ENCODE measurements at regions not wholly inside any gene's neighbourhood (a gene's known extent, or its start where the extent isn't known, plus 50 kb on each side); places are given as distances from the start of the nearest gene placed in this dataset.

DNA sequence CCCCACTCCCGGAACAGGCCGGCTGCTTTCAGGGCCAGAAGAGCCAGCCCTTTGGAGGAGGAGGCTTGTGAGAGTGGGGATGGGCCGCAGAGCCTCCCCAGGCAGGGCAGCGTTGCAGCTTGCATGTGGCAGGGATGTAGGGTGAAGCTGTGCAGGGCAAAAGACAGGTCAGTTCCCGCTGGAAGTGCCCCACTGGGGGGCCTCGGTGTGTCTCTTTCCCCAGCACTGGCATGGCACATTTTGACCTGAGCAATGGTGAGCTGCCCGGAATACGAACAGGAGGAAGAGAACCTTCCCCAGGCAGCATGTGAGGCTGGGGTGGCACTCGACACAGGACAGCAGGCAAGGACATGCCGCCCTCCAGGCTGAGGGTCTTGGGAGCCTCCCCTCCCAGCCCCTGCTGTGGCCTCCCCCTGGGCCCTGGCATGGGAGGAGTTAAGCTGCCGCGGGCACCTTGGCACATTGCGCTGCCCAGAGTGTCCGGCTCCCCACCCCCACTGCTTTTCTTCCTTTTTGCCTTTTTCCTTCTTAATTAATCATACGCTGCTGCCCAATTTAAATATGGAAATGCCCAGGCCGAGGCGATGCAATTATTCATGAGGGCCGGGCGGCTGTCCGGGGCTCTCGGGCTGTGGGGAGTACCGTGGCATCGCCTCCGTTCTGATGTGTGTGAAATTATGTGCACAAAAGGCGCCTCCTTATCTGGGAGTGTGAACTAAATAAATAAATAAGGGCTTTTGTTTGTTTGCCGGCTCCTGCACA, 76.0 kb upstream of the WNT7B start:
- DNase-seq (ENCODE audit: low read depth in 4 of 4, low spot score in 3 of 4) = no peak

- DNase-seq (ENCODE audit: low read depth in 4 of 4, low spot score in 3 of 4) = no peak
Measured at GRCh38 chr22:46053563-46054090, 76.7 kb upstream of the WNT7B start.

DNA sequence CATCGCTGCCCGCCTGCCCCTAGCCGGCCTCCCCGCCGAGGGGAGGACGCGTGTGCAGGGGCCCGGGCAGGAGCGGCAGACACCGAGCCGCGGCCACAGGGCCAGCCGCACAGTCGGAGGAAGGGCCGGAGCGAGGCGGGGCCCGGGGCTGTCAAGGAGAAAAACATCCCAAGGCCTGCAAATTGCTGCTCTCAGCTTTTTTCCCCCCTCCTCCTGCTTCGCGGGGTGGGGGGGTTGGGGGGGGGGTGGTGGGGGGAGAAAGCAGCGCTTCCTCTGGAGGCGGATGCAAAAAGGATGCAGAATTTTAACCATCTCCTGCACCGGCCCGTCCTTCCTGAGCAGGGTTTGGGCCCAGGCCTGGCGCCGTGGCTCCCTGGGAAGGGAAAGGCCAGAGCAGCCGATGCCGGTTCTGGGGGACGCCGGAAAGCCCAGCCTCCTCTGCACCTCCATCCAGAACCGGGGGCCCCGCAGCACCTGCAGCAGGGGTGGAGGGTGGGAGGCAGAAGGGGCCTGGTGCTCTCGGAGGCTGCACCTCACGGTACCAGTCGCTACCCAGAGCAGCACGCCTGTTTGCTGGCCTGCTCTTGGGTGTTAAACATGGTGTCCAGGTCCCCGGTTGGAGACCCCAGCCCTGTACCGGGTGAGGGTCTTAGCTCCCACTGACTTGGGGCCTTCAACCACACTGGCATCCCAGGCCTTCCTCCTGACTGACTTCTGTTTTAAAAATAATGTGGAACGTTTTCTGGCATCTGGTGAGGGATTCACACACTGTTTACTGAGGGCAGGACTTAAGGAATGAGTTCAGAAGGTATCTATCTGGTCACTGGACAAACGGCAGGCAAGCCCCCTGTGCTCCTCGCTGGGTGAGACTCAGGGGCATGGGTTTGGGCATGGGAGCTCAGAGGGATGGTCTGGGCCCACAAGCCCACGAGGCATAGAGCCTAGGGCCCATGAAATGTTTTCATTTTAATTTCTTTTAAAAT, 77.4 kb upstream of the WNT7B start:
- DNase-seq (ENCODE audit: low read depth in 4 of 4, low spot score in 3 of 4) = no peak

DNA sequence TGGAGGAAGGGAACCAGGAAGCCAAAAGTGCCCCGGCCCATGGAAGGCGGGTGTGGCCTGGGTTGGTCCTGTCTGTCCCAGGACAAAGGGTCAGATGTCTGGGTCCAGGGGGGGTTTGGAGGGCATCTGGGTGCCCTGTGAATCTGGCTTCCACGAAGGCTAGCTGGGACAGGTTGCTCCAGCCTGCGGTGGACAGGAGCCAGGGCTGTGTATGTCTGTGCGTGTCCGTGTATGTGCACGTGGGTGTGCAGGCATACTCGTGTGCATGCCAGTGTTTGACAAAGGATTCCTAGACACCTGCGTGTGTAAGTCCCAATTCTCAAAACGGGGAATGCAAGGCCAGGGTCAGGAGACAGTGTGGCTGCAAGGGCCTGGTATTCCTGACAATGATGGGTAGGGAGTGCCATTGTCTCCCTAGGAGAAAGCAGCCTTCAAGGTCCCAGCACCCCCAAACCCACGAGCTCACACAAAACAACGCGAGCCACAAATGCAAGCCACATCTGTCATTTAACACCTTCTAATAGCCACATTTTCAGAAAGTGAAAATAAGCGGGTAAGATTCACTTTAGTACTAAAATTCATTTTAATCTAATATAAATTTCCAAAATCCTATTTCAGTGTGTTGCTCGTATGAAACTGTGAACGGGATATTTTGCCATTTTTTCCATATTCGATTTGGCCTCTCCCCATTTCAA, 78.4 kb upstream of the WNT7B start:
- DNase-seq (ENCODE audit: low read depth in 4 of 4, low spot score in 3 of 4) = no peak

DNA sequence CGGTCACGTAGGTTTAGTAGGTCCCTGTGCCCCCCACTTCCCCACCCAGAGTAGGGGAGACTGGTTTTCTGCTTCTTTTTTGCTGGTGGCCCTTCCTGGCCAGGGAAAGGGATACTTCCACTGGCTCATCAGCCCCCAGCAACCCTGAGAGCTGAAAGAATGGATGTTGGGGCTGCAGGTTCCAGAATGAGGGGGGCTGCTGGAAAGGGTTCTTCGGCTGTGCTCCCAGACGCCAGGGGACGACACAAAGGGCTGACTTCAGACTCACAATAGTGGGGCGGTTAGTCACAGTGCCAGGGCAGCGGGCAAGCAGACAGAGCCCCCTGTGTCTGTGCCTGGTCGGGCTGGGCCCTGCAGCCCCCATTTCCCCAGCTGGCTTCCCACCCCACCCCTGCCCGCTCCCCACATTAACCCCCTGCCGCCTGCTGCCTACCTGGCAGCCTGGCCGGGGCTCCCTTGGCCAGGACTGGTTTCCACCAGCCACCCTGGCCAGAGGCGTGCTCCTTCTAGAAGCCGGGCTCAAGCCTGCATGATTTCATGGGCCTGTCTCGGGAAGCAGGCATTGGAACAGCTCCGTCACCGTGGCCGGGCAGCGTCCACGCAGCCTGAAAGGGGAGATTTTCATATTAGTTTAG, 79.1 kb upstream of the WNT7B start:
- DNase-seq (ENCODE audit: low read depth in 4 of 4, low spot score in 3 of 4) = no peak

- no peak for DNase-seq (ENCODE audit: low read depth in 4 of 4, low spot score in 3 of 4)
Measured at GRCh38 chr22:46056546-46057245, 79.7 kb upstream of the WNT7B start.

DNA sequence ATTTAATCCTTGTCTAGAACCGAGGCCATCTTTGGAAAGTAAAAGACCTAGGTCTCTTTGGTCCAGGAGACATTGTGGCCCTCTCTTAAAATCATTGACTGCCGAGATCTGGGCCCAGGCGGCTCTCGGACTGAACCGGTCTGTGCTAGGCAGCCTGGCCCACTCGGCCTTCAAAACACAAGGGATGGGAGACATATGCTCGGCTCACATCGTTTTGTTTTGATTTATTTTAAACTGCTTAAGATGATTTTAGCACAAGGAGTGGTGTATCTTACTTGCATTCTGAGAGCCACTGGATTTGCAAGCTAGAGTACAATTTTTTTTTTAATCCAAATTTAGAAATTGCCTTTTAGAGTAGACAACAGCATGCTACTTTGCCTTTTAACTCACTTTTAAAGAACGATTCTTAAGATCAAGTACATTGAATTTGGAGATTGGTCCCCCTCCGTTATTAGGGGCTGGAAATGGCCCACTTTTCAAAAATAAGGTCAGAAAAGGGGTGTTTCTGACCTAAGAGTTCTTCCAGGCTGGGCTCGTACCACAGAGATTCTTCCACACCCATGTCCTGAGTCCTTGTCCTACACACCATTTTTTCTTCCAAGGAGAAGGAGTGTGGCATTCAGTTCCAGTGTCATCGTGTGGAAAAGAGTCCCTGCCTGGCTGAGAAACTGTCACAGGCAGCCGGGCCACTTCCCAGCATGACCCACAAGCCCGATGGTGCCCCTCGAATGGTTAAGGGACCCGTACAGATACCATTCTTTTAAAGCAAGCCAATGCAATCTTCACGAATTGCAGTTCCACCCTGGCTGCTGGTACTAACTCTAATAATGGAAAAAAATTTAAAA, 80.5 kb upstream of the WNT7B start:
- no peak for DNase-seq (ENCODE audit: low read depth in 4 of 4, low spot score in 3 of 4)

DNA sequence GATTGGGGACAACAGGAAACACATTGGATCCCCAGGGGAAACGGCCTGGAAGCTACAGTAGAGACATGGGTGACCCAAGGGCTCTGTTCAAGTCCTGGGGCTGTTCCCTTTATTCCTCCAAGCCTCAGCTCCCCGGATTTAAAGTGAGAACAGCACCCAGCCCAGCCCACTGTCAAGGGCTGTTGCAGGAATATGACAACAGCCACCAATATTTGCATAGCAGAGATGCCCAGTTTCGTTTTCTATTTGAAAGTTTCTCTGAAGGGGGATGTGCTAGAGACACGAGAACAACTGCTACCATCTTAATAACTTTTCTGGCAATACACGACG, 81.1 kb upstream of the WNT7B start:
- DNase-seq (ENCODE audit: low read depth in 4 of 4, low spot score in 3 of 4) = no peak

DNA sequence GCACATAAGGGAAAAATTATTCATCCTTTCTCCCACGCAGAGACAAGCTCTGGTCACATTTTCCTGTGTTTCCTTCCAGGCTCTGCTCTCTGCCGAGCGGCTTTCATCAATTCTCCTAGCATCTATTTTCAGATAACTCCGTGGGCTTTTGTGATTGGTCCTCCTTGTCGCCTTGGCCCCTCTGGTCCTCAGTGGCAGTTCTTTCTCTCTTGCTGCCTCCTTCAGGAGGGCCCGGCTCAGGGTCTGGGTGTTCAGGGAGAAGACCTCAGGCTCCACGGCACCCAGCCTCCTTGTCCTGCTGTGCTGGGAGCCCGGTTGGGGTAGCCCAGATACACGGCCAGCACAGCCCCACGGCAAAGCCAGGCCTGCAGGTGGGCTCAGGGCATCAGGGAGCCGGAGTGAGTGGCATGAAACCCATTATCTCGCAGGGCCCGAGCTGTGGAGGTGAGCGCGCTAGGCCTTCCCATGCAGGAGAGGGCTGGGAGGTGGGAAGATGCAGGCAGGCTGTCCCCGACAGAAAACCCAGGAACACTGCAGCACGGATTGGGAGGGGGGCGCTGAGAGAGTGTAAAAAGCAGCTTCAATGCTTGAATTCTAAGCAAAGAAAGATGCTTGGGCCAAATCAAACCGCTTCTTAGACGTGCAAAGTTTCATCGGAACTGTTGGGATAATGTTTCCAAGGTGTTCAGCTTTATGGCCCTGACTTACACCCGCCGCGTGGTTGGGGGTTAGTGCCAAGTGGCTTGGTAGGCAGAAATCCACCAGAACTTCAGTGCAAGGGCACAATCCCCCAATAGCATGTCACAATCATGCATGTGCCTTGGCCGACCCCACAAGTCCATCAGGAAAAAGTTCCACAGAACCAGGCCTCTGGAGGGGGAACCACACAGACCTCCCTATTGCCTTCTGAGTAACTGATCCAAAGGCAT, 81.9 kb upstream of the WNT7B start:
- DNase-seq (ENCODE audit: low read depth in 4 of 4, low spot score in 3 of 4) = no peak

DNA sequence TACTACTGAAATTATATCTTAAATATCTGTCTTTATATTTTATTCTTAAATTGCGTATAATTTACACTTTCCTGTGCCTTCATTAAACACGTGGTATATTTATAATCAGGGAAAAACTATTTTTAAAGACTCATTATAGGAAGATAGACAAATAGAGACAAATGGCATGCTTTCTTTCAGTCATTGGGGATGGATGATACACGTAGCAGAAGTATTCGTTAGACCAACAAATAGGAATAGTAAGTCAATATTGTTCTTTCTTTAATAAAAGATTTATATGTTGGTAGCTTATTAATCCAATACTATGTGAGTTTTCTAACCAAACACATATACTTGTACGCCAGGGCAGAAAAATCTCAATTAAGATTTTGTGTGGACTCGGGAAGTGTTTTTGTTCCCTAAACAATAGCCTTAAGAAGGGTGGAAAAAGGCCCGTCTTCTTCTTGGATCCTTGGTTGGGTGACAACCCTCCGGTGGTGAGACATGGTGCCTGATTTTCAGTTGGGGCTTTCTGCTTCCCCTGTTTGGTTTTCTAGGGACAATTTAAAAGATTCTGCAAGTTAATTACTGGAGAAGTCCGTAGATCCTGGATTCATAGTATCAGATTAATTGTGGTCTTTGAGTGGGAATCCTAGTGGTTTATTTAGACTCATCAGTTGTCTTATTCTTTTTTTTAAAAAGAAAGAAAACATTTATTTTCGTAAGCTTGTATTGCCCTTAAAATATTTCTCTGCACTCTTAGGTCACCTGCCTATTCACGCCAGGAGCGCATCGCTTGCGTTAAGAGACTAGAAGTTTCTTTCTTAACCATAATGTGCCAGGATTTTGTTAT, 83.5 kb upstream of the WNT7B start:
- no peak for DNase-seq (ENCODE audit: low read depth in 4 of 4, low spot score in 3 of 4)

DNA sequence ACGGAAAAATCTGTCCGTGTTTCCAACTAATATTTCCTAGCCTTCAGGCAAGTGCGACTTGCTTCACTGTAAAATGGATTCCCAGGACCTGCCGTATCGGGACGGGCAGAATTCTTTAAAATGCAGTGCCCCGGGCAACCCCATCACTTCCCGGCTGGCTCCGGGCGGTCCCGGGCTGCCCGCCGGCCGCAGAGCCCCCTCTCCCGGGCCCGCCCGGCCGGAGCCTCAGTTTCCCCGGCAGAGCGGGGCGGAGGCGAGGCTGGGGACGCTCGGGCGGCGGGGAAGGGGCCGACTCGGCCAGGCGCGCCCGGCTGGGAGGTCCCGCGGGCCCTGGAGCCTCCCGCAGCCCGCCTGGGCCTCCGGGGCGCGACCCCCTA, 84.2 kb upstream of the WNT7B start:
- no peak for DNase-seq (ENCODE audit: low read depth in 4 of 4, low spot score in 3 of 4)

- DNase-seq (ENCODE audit: low read depth in 4 of 4, low spot score in 3 of 4) = no peak
Measured at GRCh38 chr22:46061501-46062231, 84.7 kb upstream of the WNT7B start.

DNA sequence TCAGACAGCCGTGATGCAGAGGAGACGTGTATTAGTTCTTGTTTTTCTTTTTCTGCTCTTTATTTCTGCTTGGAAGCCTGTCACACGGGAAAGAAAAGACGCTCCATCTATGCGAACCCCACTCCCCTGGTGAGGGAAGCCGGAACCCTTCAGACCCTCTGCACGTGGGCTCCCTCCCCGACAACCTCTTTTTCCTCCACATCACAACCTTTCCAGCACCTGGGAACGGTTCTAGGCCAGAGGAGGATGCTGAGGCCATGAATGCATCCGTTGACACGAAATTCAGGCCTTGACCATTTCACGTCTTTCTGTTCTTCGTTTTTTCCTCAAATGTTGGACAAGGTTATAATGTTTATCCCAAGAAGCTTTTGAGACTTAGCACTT, 85.3 kb upstream of the WNT7B start:
- no peak for DNase-seq (ENCODE audit: low read depth in 4 of 4, low spot score in 3 of 4)

GRCh38 chr22:46062971-46063631, 86.1 kb upstream of the WNT7B start:
- DNase-seq (ENCODE audit: low read depth in 4 of 4, low spot score in 3 of 4) = no peak

DNA sequence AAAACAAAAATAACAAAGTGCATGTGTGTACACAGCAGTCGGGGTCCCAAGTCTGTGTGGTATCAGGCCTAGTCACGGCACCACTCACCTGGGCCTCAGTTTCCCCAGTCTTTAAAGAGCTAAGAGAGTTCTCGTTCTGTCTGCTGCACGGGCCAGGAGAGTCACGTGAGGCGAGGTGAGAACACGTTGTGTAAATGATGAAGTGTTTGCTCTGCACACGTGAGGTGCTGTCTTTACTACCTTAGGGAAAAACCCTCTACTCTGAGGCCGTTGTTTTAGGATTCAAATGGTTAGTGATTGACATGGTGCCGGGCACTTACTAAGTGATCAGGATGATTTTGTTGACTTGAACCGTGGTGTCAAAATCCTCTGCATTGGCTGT, 86.5 kb upstream of the PPARA start:
- no peak for DNase-seq (ENCODE audit: low read depth in 4 of 4, low spot score in 3 of 4)

Measured in left renal pelvis (tissue), 4 donors.